ENCODE measurements at regions not wholly inside any gene's neighbourhood (a gene's known extent, or its start where the extent isn't known, plus 50 kb on each side); places are given as distances from the start of the nearest gene placed in this dataset.

GRCh38 chr10:3016016-3016415 lies 51.3 kb upstream of the PFKP start:
- in situ Hi-C loops (cut with HindIII; ENCODE audit: low pct_ligation_motif_present, low pct_unique_long_range_greater_than_20kb, low sequenced_read_pairs), result no loop called here
- no peak for DNase-seq

GRCh38 chr10:3014968-3015367 lies 52.4 kb upstream of the PFKP start:
- in situ Hi-C loops (cut with HindIII; ENCODE audit: low pct_ligation_motif_present, low pct_unique_long_range_greater_than_20kb, low sequenced_read_pairs), result no loop called here
- DNase-seq, result no peak

- in situ Hi-C loops (cut with HindIII; ENCODE audit: low pct_ligation_motif_present, low pct_unique_long_range_greater_than_20kb, low sequenced_read_pairs), result no loop called here
Observed at GRCh38 chr10:3012223-3012622, 55.1 kb upstream of the PFKP start.

GRCh38 chr10:3010816-3011460 lies 56.4 kb upstream of the PFKP start:
- in situ Hi-C loops (cut with HindIII; ENCODE audit: low pct_ligation_motif_present, low pct_unique_long_range_greater_than_20kb, low sequenced_read_pairs), result no loop called here
- DNase-seq, result no peak

More at GRCh38 chr10:3012223-3012622, 55.1 kb upstream of the PFKP start:
- DNase-seq, result no peak

- no peak for DNase-seq
- in situ Hi-C loops (cut with HindIII; ENCODE audit: low pct_ligation_motif_present, low pct_unique_long_range_greater_than_20kb, low sequenced_read_pairs), result no loop called here
Observed at GRCh38 chr10:3010334-3010733, 57.0 kb upstream of the PFKP start.

GRCh38 chr10:3009341-3009740 lies 58.0 kb upstream of the PFKP start:
- no peak for DNase-seq
- in situ Hi-C loops (cut with HindIII; ENCODE audit: low pct_ligation_motif_present, low pct_unique_long_range_greater_than_20kb, low sequenced_read_pairs), result no loop called here

- no peak for DNase-seq
- in situ Hi-C loops (cut with HindIII; ENCODE audit: low pct_ligation_motif_present, low pct_unique_long_range_greater_than_20kb, low sequenced_read_pairs), result no loop called here
Observed at GRCh38 chr10:3008518-3009195, 58.7 kb upstream of the PFKP start.

- in situ Hi-C loops (cut with HindIII; ENCODE audit: low pct_ligation_motif_present, low pct_unique_long_range_greater_than_20kb, low sequenced_read_pairs), result no loop called here
- no peak for DNase-seq
Observed at GRCh38 chr10:3006607-3007006, 60.7 kb upstream of the PFKP start.

- DNase-seq, result no peak
- in situ Hi-C loops (cut with HindIII; ENCODE audit: low pct_ligation_motif_present, low pct_unique_long_range_greater_than_20kb, low sequenced_read_pairs), result no loop called here
Observed at GRCh38 chr10:3006093-3006492, 61.3 kb upstream of the PFKP start.

GRCh38 chr10:3002304-3002703 lies 65.0 kb upstream of the PFKP start:
- in situ Hi-C loops (cut with HindIII; ENCODE audit: low pct_ligation_motif_present, low pct_unique_long_range_greater_than_20kb, low sequenced_read_pairs), result no loop called here
- DNase-seq, result no peak

- DNase-seq, result no peak
- in situ Hi-C loops (cut with HindIII; ENCODE audit: low pct_ligation_motif_present, low pct_unique_long_range_greater_than_20kb, low sequenced_read_pairs), result no loop called here
Observed at GRCh38 chr10:3000048-3000447, 67.3 kb upstream of the PFKP start.

- in situ Hi-C loops (cut with HindIII; ENCODE audit: low pct_ligation_motif_present, low pct_unique_long_range_greater_than_20kb, low sequenced_read_pairs), result no loop called here
- DNase-seq, result no peak
Observed at GRCh38 chr10:2994221-2994961, 73.0 kb upstream of the PFKP start.

- in situ Hi-C loops (cut with HindIII; ENCODE audit: low pct_ligation_motif_present, low pct_unique_long_range_greater_than_20kb, low sequenced_read_pairs), result no loop called here
- no peak for DNase-seq
Observed at GRCh38 chr10:2993636-2994035, 73.7 kb upstream of the PFKP start.

- peak; percentile 67 for DNase-seq
- in situ Hi-C loops (cut with HindIII; ENCODE audit: low pct_ligation_motif_present, low pct_unique_long_range_greater_than_20kb, low sequenced_read_pairs), result no loop called here
Observed at GRCh38 chr10:2992401-2993198, 74.7 kb upstream of the PFKP start.

- in situ Hi-C loops (cut with HindIII; ENCODE audit: low pct_ligation_motif_present, low pct_unique_long_range_greater_than_20kb, low sequenced_read_pairs), result no loop called here
- no peak for DNase-seq
Observed at GRCh38 chr10:2990764-2991163, 76.6 kb upstream of the PFKP start.

GRCh38 chr10:2989292-2989947 lies 77.9 kb upstream of the PFKP start:
- in situ Hi-C loops (cut with HindIII; ENCODE audit: low pct_ligation_motif_present, low pct_unique_long_range_greater_than_20kb, low sequenced_read_pairs), result no loop called here
- no peak for DNase-seq

GRCh38 chr10:2987185-2987768 lies 80.1 kb upstream of the PFKP start:
- in situ Hi-C loops (cut with HindIII; ENCODE audit: low pct_ligation_motif_present, low pct_unique_long_range_greater_than_20kb, low sequenced_read_pairs), result no loop called here
- DNase-seq, result no peak

GRCh38 chr10:2986391-2986801 lies 81.0 kb upstream of the PFKP start:
- no peak for DNase-seq
- in situ Hi-C loops (cut with HindIII; ENCODE audit: low pct_ligation_motif_present, low pct_unique_long_range_greater_than_20kb, low sequenced_read_pairs), result no loop called here
